ENCODE measurements at regions not wholly inside any gene's neighbourhood (a gene's known extent, or its start where the extent isn't known, plus 50 kb on each side); places are given as distances from the start of the nearest gene placed in this dataset.
"Not testable (repeated sequence)": the region's sequence is repeated elsewhere in the genome, so short reads cannot be mapped to it uniquely, and the experiment has no call there.

- FAIRE-seq, result no peak
- DNase-seq (ENCODE audit: insufficient read length, low spot score), result no peak
- TF ChIP-seq, protein P1, sequence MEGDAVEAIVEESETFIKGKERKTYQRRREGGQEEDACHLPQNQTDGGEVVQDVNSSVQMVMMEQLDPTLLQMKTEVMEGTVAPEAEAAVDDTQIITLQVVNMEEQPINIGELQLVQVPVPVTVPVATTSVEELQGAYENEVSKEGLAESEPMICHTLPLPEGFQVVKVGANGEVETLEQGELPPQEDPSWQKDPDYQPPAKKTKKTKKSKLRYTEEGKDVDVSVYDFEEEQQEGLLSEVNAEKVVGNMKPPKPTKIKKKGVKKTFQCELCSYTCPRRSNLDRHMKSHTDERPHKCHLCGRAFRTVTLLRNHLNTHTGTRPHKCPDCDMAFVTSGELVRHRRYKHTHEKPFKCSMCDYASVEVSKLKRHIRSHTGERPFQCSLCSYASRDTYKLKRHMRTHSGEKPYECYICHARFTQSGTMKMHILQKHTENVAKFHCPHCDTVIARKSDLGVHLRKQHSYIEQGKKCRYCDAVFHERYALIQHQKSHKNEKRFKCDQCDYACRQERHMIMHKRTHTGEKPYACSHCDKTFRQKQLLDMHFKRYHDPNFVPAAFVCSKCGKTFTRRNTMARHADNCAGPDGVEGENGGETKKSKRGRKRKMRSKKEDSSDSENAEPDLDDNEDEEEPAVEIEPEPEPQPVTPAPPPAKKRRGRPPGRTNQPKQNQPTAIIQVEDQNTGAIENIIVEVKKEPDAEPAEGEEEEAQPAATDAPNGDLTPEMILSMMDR (IDR thresholded peaks at IDR 0.05; ENCODE audit: insufficient read depth, missing control alignments), result no peak
Measured at GRCh38 chr15:38761681-38762080, 197.1 kb upstream of the RASGRP1 start.

GRCh38 chr15:38768970-38769369, 204.4 kb upstream of the RASGRP1 start:
- DNase-seq (ENCODE audit: insufficient read length, low spot score) (no peak), FAIRE-seq (no peak)
- TF ChIP-seq, protein P1 (IDR thresholded peaks at IDR 0.05; ENCODE audit: insufficient read depth, missing control alignments), result no peak

- FAIRE-seq, result no peak
- no peak for DNase-seq (ENCODE audit: insufficient read length, low spot score)
Measured at GRCh38 chr15:38769492-38769891, 204.9 kb upstream of the RASGRP1 start.

DNA sequence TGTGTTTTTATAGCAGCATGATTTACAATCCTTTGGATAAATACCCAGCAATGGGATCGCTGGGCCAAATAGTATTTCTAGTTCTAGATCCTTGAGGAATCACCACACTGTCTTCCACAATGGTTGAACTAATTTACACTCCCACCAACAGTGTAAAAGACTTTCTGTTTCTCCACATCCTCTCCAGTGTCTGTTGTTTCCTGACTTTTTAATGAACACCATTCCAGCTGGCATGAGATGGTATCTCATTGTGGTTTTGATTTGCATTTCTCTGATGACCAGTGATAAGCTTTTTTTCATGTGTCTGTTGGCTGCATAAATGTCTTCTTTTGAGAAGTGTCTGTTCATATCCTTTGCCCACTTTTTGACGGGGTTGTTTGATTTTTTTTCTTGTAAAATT, 209.5 kb upstream of the RASGRP1 start:
- DNase-seq (ENCODE audit: insufficient read length, low spot score); FAIRE-seq: not testable (repeated sequence)

More at GRCh38 chr15:38769492-38769891, 204.9 kb upstream of the RASGRP1 start:
- TF ChIP-seq, protein P1 (IDR thresholded peaks at IDR 0.05; ENCODE audit: insufficient read depth, missing control alignments), result no peak

- TF ChIP-seq, protein P1 (IDR thresholded peaks at IDR 0.05; ENCODE audit: insufficient read depth, missing control alignments), result no peak
- DNase-seq (ENCODE audit: insufficient read length, low spot score) (no peak), FAIRE-seq (no peak)
Measured at GRCh38 chr15:38781196-38781595, 216.6 kb upstream of the RASGRP1 start.

- no peak for FAIRE-seq
- TF ChIP-seq, protein P1 (IDR thresholded peaks at IDR 0.05; ENCODE audit: insufficient read depth, missing control alignments), result no peak
- DNase-seq (ENCODE audit: insufficient read length, low spot score), result no peak
Measured at GRCh38 chr15:38782156-38782555, 217.5 kb upstream of the RASGRP1 start.

- no peak for FAIRE-seq
- TF ChIP-seq, protein P1 (IDR thresholded peaks at IDR 0.05; ENCODE audit: insufficient read depth, missing control alignments), result no peak
- DNase-seq (ENCODE audit: insufficient read length, low spot score), result no peak
Measured at GRCh38 chr15:38788918-38789317, 224.3 kb upstream of the RASGRP1 start.

DNA sequence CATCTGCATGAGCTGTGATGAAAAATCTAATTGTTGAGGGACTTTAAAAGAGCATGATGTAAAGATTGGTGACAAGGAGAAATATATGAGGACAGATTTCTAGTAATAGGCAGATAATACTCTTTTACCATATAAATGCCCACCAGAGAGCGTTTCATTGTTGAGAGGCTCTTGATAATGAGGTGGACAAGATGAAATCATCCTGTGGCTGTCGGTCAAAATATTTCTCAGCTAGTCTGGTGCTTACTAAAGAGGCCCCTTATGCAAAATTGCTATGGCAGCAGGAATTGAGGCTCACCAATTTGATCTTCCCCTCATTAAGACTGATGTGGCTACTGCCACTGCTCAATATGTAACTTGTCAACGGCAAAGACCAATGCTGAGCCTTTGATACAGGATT, 225.0 kb upstream of the RASGRP1 start:
- DNase-seq (ENCODE audit: insufficient read length, low spot score), result no peak
- TF ChIP-seq, protein P1 (IDR thresholded peaks at IDR 0.05; ENCODE audit: insufficient read depth, missing control alignments), result no peak
- no peak for FAIRE-seq

Measured in D721Med (cell line).